GM18867 (cell line): ENCODE measurements at regions not wholly inside any gene's neighbourhood (a gene's known extent, or its start where the extent isn't known, plus 50 kb on each side); places are given as distances from the start of the nearest gene placed in this dataset.

Source experiments
- ATAC-seq: cut with Tn5 transposase; IDR thresholded peaks from one replicate; pipeline ENCODE4 v1.9.1; 2021; ENCODE audit warnings: mild to moderate bottlenecking, moderate library complexity; ENCODE audit not compliant: unreplicated experiment

DNA sequence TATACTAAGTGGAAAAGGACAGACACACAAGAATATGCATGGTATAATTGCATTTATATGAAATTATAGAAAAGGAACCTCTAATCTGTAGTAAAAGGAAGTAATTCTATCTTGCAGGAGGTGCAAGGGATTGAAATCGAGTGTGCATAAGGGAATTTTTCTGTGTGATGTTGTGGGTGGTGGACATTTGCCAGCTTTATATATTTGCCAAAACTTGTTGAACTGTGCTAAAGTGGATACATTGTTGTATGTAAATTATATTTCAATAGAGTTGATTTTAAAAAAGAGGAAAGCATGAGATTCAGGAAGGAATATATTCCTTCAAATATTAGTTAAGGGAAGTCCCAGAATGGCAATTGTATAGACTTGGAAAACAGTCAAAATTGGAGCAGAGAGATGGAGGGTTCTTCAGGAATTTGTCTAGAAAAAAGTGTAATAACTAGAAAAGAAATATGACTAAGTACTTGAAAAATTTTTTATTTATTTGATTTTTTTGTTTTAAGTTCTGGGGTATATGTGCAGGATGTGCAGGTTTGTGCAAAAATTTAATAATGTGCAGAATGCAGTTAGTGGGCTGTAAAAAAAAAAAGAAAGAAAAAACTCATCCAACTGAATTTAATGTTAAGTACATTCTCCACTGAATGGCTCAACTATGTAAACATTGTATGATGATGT lies 96.1 kb downstream of the ARL4A start:
- no peak for ATAC-seq

DNA sequence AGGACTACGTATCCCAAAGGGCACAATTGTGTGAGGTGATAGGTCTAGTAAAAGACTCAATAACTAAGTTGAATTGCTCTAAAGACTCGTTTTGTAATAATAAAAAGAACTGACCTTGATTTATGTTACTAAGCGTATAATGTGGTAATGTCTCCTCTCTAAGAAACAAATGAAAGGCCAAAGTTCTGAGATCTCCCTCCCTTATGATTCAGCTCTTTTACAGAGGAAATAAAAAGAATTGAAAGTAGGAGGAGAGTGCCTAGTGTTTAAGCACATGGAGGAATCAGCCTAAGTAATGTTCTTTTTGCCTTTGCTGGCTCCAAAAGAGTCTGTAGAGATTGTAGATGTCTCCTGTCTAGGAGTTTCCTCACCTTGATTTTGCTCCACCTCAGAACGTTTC lies 98.0 kb downstream of the ARL4A start:
- no peak for ATAC-seq

DNA sequence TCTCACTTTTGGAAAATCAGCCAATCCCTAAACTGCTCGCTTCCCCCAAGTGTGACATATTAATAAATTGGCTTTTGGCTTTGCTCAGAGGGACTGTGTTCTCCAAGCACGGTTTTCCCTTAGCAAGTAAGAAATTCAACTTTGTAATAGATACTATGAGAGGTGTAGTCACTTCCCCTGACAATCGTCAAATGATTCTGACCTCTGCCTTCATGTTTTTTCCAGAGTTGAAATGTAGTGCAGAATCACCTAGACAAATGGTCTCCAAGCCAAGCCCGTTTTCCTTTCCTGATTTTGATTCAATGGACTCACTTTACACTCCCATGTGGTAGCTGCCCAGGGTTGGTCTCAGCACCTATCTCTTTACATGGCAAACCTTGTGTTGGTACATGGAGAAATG lies 99.1 kb downstream of the ARL4A start:
- ATAC-seq: no peak

DNA sequence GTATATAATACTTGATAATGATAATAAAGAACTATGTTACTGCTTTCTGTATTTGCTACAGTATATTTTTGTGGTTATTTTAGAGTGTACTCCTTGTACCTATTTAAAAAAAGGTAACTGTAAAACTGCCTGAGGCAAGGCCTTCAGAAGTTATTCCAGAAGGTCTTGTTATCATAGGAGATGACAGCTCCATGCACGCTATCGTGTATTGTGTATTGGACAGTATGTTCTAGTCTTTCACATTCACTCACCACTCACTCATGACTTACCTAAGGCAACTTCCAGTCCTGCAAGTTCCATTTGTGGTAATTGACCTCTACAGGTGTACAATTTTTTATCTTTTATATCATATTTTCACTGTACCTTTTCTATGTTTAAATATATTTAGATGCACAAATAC lies 100.7 kb downstream of the ARL4A start:
- no peak for ATAC-seq

DNA sequence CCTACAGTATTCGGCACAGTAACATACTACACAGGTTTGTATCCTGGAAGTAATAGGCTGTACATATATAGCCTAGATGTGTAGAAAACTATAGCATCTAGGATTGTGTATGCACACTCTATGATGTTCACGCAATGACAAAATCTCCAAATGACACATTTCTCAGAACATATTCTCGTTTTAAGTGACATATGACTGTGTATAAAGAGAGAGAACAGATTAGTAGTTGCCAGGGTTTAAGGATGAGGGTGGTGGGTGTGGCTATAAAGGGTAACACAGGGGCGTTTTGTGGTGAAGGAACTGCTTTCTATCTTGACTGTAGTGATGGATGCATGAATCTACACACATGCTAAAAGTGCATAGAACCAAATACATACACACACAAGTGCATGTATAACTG lies 101.2 kb downstream of the ARL4A start:
- no peak for ATAC-seq

DNA sequence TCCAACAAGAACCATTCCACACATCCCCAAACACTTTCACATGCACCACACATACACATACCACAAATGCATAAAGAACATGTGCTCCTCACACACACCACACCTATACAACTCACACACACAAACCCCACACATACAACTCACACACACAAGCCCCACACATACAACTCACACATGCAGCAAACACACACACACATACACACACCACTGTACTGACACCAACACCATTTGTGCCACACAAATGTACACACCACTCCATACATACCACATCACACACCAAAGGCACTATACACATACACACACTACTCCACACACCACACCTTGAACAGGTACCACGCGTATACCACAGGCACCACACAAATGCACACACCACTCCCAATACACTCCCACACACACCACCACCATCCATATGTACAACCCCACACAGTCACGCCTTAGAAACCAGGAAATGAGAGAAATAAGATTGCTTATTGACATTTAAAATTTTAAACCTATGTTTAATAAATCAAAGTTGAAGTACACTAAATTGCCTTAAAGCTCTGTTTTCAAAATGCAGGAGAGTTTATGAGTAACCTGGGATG lies 107.4 kb downstream of the ARL4A start:
- no peak for ATAC-seq

DNA sequence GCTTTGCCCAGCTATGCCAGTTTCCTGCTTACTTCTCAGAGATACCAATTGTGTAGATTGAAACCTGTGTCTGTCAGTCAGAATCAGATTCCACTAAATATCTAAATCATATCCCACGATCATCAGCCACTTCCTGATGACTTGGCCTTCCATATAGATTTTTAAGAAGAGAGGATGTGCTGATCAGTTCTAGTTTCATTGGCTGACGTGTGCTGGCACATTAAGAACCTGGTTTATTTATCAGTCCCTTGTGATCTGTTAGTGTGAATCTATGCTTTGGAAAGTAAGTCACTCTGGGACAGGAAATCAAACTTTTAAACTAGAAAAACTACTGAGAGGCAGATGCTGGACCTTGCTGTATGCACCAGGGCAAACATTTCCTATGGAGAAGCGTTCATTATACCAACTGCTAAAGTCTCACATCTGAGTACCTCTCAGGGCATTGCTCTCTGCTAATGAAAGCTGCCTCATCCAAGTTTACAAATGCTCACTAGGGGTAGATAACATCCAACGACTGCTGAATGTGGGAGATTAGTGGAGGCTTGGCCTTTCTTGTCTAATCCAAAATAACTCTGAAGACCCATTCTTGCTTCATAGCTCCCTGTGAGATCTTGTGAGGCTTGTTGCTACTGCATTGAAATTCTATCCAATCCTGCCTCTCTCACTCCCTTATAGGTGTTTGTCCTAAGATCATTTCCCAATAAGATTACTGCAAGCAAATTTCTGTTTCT lies 109.1 kb downstream of the ARL4A start:
- ATAC-seq: no peak

GRCh38 chr7:12800486-12800885 lies 113.1 kb downstream of the ARL4A start:
- ATAC-seq: no peak

- ATAC-seq: no peak
Measured at GRCh38 chr7:12801107-12801506, 113.7 kb downstream of the ARL4A start.

- no peak for ATAC-seq
Measured at GRCh38 chr7:12802070-12802469, 114.6 kb downstream of the ARL4A start.

DNA sequence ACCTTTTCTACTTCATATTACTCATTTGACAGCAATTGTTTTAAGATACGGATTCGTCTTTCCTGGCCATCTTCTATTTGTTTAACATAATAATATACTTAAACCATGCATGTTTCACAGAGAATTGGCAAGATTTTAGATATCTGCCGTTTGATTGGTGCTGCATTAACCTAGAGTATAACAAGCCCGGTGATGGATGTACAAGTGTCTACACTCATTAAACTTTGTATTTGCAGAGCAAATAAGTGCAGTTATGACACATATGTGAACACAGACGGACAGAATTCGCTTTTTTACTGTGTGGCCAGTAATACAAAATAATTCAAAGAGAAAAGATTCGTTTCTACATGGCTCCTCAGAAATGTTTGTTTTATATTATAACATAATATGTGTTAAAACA lies 116.1 kb downstream of the ARL4A start:
- ATAC-seq: no peak

GRCh38 chr7:12805518-12805928 lies 118.1 kb downstream of the ARL4A start:
- ATAC-seq: no peak

DNA sequence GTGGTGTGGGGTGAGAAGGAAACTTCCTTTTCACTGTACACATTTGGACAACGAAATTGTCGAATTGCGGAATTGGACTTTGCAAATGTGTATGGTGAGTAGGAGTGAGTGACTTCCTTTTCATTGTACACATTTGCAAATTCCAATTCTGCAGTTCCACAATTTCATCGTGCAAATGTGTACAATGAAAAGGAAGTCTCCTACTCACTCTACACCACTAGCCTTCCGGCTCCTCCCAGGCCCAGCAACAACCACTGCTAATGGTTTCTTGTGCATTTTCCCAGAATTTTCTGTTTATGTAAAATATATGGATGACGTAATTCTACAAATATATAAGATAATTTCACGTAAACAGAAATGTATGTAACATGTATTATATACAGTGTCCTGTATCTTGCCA lies 118.5 kb downstream of the ARL4A start:
- ATAC-seq: no peak

DNA sequence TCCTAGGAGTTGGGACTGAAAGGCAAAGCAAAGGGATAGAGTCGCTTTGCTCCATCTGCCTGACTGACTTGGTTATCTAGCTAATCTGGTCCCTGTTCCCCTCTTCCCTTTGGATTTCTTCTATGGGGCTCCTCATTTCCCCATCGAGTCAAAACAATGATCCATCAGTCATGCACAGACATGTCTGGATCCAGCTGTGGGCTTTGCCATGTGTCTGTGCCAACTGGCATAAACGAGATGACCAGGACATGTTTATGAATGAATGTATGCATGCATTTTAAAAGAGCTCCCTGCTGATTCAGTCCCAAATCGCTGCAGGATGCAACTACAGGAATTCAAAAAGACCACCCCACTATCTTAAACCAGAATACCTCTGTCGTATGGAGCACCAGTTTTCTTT lies 122.0 kb downstream of the ARL4A start:
- no peak for ATAC-seq

GRCh38 chr7:12812111-12812510 lies 124.7 kb downstream of the ARL4A start:
- ATAC-seq: no peak

DNA sequence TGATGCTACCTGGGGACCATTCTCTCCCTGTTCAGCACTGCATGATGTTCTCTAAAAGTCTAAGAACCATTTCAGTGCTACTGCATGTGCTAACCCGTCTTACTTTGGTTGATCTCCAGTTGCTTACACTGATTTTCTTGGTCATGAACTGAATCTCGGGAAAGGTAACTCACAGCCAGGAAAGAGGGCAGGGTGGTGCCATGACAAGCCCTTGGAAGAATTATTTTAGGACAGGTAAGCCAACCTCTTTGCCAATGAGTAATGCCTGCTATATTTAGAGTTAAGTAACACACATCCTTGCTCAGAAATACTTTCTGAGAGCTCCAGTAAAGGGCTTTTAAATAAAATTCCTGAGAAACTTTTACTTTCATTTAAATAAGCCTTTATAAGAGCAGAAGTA lies 126.7 kb downstream of the ARL4A start:
- no peak for ATAC-seq

DNA sequence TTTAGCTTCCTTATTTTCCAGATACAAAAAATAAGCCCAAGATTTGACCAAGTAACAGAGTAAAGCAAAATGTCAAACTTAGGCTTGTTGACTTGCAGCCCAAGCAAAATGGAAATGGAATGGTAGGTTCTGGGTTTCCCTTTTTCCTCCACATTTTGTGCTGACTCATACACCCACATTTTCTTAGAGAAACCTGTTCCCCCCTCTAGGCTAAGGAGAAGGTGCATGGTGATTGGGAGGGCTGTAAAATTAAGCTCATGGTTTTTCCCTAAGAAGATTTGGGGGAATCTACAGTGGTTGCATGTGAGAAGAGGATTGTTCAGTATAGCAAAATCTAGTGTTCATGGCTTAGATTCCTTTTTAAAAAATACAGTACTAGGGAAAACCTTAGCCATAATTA lies 127.4 kb downstream of the ARL4A start:
- ATAC-seq: no peak

DNA sequence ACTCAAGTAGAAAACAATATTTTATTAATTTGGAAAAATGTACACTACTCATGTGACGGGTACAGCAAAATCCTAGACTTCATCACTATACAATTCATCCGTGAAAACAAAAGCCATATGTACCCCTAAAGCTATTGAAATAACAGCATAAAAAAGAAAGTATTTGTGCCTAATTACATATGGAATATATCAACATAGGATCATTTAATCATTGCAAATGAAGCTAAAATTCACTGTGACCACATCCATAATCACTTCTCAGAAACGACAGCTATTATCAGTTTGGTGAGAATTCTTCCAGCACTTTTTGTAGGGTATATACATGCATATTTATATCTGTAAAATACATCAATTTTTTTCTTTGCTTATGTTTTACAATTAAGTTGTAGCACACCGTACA lies 128.0 kb downstream of the ARL4A start:
- ATAC-seq: no peak

DNA sequence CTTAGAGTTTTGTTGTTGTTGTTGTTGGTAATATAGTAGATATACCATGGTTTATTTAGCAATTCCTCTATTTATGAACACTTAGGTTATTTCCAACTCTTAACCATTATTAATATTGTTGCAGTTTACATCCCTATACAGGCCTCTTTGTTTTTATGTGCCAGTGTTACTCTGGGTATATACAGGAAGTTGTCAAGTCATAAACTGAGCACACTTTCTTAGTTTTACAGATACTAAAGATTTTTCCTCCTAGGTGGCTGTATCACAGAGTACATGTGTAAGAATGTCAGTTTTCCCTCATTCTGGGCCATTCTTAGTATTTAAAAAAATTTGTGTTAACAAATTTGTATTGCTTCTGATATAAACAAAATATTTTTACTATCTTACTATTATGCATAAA lies 128.4 kb downstream of the ARL4A start:
- ATAC-seq: no peak

GRCh38 chr7:12820777-12821176 lies 133.3 kb downstream of the ARL4A start:
- no peak for ATAC-seq

DNA sequence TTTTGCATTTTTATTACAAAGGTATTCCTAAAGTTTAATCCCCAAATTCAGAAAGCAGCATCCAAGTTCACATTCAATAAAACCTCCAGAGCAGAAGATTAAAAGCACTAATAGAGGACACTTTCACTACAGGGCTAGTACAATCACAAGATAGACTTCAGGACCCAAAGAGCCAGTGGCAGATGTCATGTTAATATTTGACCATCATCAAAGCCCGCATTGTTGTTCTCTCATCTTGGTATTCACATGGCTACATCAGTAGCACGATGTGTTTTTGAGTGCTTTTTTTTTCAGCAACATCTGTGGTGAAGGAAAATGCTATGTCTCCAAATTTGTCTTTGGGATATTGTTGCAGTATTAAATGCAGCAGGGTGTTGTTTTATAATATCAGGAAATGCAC lies 134.3 kb downstream of the ARL4A start:
- no peak for ATAC-seq

GRCh38 chr7:12826079-12826478 lies 138.6 kb downstream of the ARL4A start:
- ATAC-seq: no peak
